Stimulated activated effector memory CD8-positive, alpha-beta T cell treated with anti-CD3 and anti-CD28 coated beads, Interleukin-12 subunit alpha, Interleukin-12 subunit beta, amount 100 ng/mL, for 72 hours (primary cell): ENCODE measurements at regions not wholly inside any gene's neighbourhood (a gene's known extent, or its start where the extent isn't known, plus 50 kb on each side); places are given as distances from the start of the nearest gene placed in this dataset.
A peak's percentile ranks its signal among the peaks of the same experiment; 100 is the strongest.
"Not testable (repeated sequence)": the region's sequence is repeated elsewhere in the genome, so short reads cannot be mapped to it uniquely, and the experiment has no call there.

Experiments used
- ATAC-seq: fragments of 150-1000 bp; cut with Tn5 transposase; 2 replicates; pipeline ENCODE4 v1.10.0; 2021
- DNase-seq, 2 donors: peaks; one replicate each; pipeline ENCODE4 v3.0.0; 2021 to 2022; ENCODE audit warnings: low spot score in 2 of 2
- H3K27ac Mint-ChIP-seq: one replicate; pipeline ENCODE4 v1.8.0; 2022; ENCODE audit warnings: mild to moderate bottlenecking, mixed read lengths
- H3K36me3 Mint-ChIP-seq: one replicate; pipeline ENCODE4 v1.8.0; 2022; ENCODE audit warnings: mild to moderate bottlenecking, mixed read lengths
- H3K4me1 Mint-ChIP-seq: one replicate; pipeline ENCODE4 v1.8.0; 2022; ENCODE audit warnings: mixed read lengths
- H3K4me3 Mint-ChIP-seq: one replicate; pipeline ENCODE4 v1.8.0; 2022; ENCODE audit warnings: mild to moderate bottlenecking, mixed read lengths
- H3K9me3 Mint-ChIP-seq: one replicate; pipeline ENCODE4 v1.8.0; 2022; ENCODE audit warnings: mixed read lengths

DNA sequence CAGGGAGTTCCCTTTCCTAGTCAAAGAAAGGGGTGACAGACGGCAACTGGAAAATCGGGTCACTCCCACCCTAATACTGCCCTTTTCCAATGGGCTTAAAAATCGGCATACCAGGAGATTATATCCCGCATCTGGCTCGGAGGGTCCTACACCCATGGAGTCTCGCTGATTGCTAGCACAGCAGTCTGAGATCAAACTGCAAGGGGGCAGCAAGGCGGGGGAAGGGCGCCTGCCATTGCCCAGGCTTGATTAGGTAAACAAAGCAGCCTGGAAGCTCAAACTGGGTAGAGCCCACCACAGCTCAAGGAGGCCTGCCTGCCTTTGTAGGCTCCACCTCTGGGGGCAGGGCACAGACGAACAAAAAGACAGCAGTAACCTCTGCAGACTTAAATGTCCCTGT, 831.3 kb downstream of the TTLL7 start:
- H3K4me3 Mint-ChIP-seq, H3K9me3 Mint-ChIP-seq, H3K4me1 Mint-ChIP-seq: not testable (repeated sequence)

GRCh38 chr1:83163879-83164475, 835.0 kb downstream of the TTLL7 start:
- H3K9me3 Mint-ChIP-seq, H3K4me3 Mint-ChIP-seq, H3K27ac Mint-ChIP-seq, ATAC-seq, H3K4me1 Mint-ChIP-seq, DNase-seq, H3K36me3 Mint-ChIP-seq: not testable (repeated sequence)

More for the DNA sequence above, 831.3 kb downstream of the TTLL7 start:
- not testable (repeated sequence) for DNase-seq, H3K27ac Mint-ChIP-seq, H3K36me3 Mint-ChIP-seq, ATAC-seq

- DNase-seq, ATAC-seq, H3K4me1 Mint-ChIP-seq, H3K4me3 Mint-ChIP-seq, H3K36me3 Mint-ChIP-seq, H3K9me3 Mint-ChIP-seq, H3K27ac Mint-ChIP-seq: not testable (repeated sequence)
Measured at GRCh38 chr1:83158924-83159323, 840.0 kb downstream of the TTLL7 start.

GRCh38 chr1:83154306-83154705, 844.6 kb downstream of the TTLL7 start:
- H3K36me3 Mint-ChIP-seq, H3K4me1 Mint-ChIP-seq, ATAC-seq: not testable (repeated sequence)

DNA sequence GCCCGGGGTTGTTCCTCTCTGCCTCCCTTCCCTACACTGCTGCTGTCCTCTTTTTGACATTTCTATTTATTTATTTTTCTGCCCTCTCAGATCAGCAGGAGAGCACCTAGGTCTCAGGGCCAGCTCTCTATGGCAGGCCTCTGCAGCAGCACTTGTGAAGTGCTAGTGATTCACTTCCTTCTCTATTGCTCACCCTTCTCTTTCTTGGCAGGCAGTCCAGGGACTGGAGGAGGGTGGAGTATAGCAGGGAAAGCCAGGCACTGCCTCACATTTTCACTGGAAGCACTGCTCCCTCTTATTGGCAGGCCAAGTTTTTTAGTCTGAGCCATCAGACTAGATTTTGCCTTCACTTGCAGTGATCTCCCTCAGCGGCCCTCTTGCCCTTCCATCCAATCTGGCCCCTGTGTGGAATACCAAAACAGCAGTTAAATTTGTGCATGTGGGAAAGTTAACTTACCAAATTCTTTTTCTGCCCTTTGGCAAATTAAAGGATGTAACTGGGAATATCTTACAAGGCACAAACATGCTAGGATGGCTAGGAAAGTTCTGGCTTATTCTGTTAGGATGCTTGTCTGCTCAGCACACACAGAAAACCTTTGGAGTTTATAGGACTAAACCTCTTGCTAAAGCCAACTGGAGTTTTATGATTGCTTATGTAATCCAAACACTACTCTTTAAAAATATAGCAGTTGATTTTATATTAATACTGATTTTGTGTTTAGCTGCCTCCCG, 847.6 kb downstream of the TTLL7 start:
- H3K9me3 Mint-ChIP-seq: peaks cover 11% of the 10 kb centered on the region
- not testable (repeated sequence) for H3K27ac Mint-ChIP-seq, H3K4me3 Mint-ChIP-seq, H3K4me1 Mint-ChIP-seq, H3K36me3 Mint-ChIP-seq, DNase-seq
- ATAC-seq: peak; percentile 65

More at GRCh38 chr1:83154306-83154705, 844.6 kb downstream of the TTLL7 start:
- H3K27ac Mint-ChIP-seq, H3K4me3 Mint-ChIP-seq, DNase-seq, H3K9me3 Mint-ChIP-seq: not testable (repeated sequence)

- not testable (repeated sequence) for ATAC-seq, H3K4me3 Mint-ChIP-seq, H3K27ac Mint-ChIP-seq, DNase-seq, H3K4me1 Mint-ChIP-seq, H3K36me3 Mint-ChIP-seq
- peaks cover 11% of the 10 kb centered on the region for H3K9me3 Mint-ChIP-seq
Measured at GRCh38 chr1:83150479-83150878, 848.5 kb downstream of the TTLL7 start.

DNA sequence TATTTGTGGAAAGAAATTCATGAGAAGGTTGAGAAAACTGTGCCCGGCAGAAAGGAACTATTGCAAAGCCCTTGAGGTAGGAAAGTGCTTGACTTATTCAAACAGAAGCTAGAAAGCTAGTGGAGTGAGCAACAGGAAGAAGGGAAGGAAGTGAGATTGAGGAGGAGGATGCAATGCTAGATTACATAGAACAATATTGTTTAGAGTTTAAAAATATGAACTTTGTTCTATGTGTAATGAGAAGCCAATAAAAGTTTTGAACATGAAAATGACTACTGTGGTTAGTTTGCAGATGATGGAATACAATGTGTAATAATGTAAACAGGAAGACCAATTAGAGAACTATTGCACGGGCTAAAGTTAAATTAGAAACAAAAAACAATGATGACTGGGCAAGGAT, 853.1 kb downstream of the TTLL7 start:
- H3K27ac Mint-ChIP-seq, DNase-seq, H3K4me1 Mint-ChIP-seq, H3K9me3 Mint-ChIP-seq, ATAC-seq, H3K36me3 Mint-ChIP-seq, H3K4me3 Mint-ChIP-seq: not testable (repeated sequence)

GRCh38 chr1:83142802-83143201, 856.1 kb downstream of the TTLL7 start:
- not testable (repeated sequence) for H3K36me3 Mint-ChIP-seq, H3K4me1 Mint-ChIP-seq, DNase-seq, H3K9me3 Mint-ChIP-seq, H3K4me3 Mint-ChIP-seq, H3K27ac Mint-ChIP-seq, ATAC-seq

DNA sequence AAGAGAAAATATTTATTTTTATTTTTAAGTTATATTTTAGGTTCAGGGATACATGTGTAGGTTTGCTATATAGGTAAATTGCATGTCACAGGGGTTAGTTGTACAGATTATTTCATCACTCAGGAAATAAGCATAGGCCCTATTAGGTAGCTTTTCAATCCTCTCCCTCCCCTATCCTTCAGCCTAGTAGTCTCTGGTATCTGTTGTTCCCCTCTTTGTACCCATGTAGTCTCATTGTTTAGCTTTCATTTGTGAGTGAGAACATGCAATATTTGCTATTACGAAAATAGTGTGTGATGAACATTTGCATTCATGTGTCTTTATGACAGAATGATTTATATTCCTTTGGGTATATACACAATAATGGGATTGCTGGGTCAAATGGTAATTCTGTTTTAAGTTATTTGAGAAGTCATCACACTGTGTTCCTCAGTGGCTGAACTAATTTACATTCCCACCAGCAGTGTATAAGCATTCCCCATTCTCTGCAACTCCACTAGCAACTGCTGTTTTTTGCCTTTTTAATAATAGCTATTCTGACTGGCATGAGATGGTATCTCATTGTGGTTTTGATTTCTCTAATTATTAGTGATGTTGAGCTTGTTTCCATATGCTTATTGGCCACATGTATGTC, 863.3 kb downstream of the TTLL7 start:
- H3K4me1 Mint-ChIP-seq: not testable (repeated sequence)

GRCh38 chr1:83134322-83135014, 864.5 kb downstream of the TTLL7 start:
- DNase-seq, H3K4me1 Mint-ChIP-seq, H3K27ac Mint-ChIP-seq, H3K36me3 Mint-ChIP-seq, H3K4me3 Mint-ChIP-seq: not testable (repeated sequence)
- H3K9me3 Mint-ChIP-seq: peaks cover 15% of the 10 kb centered on the region
- ATAC-seq: peak; percentile 93

More for the DNA sequence above, 863.3 kb downstream of the TTLL7 start:
- ATAC-seq, H3K4me3 Mint-ChIP-seq, H3K27ac Mint-ChIP-seq, H3K36me3 Mint-ChIP-seq, DNase-seq: not testable (repeated sequence)
- H3K9me3 Mint-ChIP-seq: peaks cover 11% of the 10 kb centered on the region

- no peaks in the 10 kb centered on the region for H3K36me3 Mint-ChIP-seq
- DNase-seq (no peak), ATAC-seq (no peak)
- peaks cover 12% of the 10 kb centered on the region for H3K9me3 Mint-ChIP-seq
- H3K27ac Mint-ChIP-seq: no peak overlapping the region
- no peaks in the 10 kb centered on the region for H3K4me1 Mint-ChIP-seq
- no peak overlapping the region for H3K4me3 Mint-ChIP-seq
Measured at GRCh38 chr1:83131692-83131955, 867.3 kb downstream of the TTLL7 start.

DNA sequence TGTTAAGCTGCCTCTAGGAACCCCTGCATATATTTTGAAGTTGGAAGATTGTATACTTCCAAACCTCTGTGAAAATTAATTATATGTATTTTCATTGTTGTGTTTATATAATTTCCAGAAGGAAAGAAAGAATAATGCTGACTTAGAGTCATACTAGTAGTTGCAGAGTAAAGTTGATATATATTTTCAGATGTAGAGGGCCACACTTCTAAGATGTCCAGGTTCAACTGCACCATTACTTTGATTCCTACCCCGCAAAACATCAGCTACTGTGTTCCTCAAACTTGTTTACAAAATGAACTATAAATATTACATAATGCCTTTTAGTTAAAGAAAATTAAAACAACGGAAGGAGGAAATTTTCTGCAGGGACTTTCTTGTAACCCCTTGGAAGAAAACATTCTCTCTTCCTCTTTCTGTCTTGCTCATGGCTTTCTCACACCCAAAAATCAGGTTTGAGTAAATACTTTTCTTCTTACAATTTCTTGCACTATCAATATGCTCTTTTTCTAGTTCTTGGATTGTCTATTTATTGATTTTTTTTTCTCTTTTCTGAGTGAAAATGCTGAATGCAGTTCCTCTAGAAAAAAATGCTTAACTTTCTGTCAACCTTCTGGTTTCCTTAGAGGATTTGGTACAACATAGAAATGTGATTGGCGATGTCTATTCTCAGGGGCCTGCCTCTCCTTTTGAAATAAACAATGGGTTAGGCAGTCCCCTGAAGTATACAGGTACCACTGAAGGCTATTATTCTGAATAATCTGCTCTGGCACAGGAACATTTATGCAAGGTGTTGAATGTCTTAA, 867.8 kb downstream of the TTLL7 start:
- DNase-seq: no peak
- H3K9me3 Mint-ChIP-seq: peaks cover 17% of the 10 kb centered on the region
- H3K4me3 Mint-ChIP-seq: no peak overlapping the region
- H3K4me1 Mint-ChIP-seq: no peaks in the 10 kb centered on the region
- H3K27ac Mint-ChIP-seq: no peak overlapping the region
- no peaks in the 10 kb centered on the region for H3K36me3 Mint-ChIP-seq
- no peak for ATAC-seq

DNA sequence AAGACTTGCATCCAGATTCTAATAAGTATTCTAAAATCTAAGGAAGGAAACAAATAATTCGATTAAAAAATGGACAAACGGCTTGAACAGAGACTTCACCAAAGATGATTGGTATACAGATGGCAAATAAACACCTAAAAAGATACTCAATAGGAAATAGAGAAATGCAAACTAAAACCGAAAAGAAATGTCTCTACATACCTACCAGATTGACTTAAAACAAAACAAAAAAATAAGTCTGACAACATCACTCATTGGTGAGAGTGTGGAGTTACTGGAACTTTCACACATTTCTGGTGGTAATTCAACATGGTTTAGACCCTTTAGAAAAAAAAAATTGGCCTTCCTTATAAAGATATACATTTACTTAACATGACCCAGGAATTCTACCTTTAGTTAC, 869.8 kb downstream of the TTLL7 start:
- H3K9me3 Mint-ChIP-seq: peaks cover 20% of the 10 kb centered on the region
- no peak overlapping the region for H3K27ac Mint-ChIP-seq
- no peaks in the 10 kb centered on the region for H3K36me3 Mint-ChIP-seq
- no peaks in the 10 kb centered on the region for H3K4me1 Mint-ChIP-seq
- ATAC-seq: no peak
- no peak for DNase-seq
- H3K4me3 Mint-ChIP-seq: no peak overlapping the region

DNA sequence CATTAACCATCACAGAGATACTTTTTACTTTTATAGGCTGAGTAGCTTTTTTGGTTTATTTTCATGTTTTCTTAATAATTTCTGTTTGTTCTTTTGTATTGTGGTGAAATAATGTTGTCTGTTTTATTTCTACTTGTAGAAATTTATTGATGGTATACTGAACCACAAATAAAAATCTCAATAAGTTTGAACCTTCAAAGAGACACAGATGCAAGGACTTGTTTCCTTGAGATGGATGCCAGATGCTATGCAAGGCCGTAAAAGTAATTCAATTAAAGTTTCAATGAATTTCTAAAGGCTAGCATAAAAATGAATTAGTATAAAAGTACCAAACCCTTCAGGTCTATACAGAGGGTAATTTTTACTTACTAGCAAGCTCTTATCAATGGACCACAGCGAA, 873.5 kb downstream of the TTLL7 start:
- peaks cover 11% of the 10 kb centered on the region for H3K9me3 Mint-ChIP-seq
- DNase-seq (no peak), ATAC-seq (no peak)
- H3K4me3 Mint-ChIP-seq: no peak overlapping the region
- H3K27ac Mint-ChIP-seq: no peak overlapping the region
- no peaks in the 10 kb centered on the region for H3K36me3 Mint-ChIP-seq
- no peaks in the 10 kb centered on the region for H3K4me1 Mint-ChIP-seq

GRCh38 chr1:83123019-83123418, 875.9 kb downstream of the TTLL7 start:
- Mint-ChIP-seq H3K4me1 (no peaks in the 10 kb centered on the region), H3K4me3 (no peak overlapping the region), H3K9me3 (peaks cover 9% of the 10 kb centered on the region), H3K36me3 (no peaks in the 10 kb centered on the region), H3K27ac (no peak overlapping the region)
- no peak for DNase-seq
- no peak for ATAC-seq
